ENCODE measurements at regions not wholly inside any gene's neighbourhood (a gene's known extent, or its start where the extent isn't known, plus 50 kb on each side); places are given as distances from the start of the nearest gene placed in this dataset.

DNA sequence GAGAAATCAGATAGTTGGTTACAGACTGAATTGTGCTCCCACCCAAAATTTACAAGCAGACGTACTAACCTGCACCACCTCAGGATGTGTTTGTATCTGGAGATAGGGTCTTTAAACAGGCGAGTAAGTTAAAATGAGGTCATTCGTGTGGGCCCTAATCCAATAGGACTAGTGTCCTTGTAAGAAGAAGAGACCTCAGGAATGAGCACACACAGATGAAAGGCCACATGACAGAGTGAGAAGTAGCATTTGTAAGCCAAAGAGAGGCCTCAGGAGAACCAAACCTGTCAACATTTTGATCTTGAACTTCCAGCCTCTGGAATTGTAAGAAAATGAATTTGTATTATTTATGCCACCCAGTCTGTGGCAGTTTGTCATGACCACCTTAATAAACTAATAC lies 149.5 kb upstream of the VWC2 start:
- BruUV-seq (replicated peaks), result no TSS peak
- H3K27me3 ChIP-seq (ENCODE audit: insufficient read depth, low read length), result no peaks in the 10 kb centered on the region
- H3K79me2 ChIP-seq (ENCODE audit: insufficient read depth, low read length), result no peaks in the 10 kb centered on the region
- H2AFZ ChIP-seq (ENCODE audit: low read depth, low read length, poor library complexity, severe bottlenecking), result no peak overlapping the region
- no peaks in the 10 kb centered on the region for H3K36me3 ChIP-seq (ENCODE audit: control insufficient read depth in 1 of 2, insufficient read depth in 2 of 2, low read length in 2 of 2)
- no peak for TF ChIP-seq SP1 (IDR thresholded peaks at IDR 0.05; ENCODE audit: low read depth)
- no peak for TF ChIP-seq JUND (IDR thresholded peaks at IDR 0.05)
- no peak for TF ChIP-seq ZFX (IDR thresholded peaks at IDR 0.05)
- TF ChIP-seq ELF1 (IDR thresholded peaks at IDR 0.05; ENCODE audit: borderline replicate concordance, low read depth), result no peak
- TF ChIP-seq, protein P1, sequence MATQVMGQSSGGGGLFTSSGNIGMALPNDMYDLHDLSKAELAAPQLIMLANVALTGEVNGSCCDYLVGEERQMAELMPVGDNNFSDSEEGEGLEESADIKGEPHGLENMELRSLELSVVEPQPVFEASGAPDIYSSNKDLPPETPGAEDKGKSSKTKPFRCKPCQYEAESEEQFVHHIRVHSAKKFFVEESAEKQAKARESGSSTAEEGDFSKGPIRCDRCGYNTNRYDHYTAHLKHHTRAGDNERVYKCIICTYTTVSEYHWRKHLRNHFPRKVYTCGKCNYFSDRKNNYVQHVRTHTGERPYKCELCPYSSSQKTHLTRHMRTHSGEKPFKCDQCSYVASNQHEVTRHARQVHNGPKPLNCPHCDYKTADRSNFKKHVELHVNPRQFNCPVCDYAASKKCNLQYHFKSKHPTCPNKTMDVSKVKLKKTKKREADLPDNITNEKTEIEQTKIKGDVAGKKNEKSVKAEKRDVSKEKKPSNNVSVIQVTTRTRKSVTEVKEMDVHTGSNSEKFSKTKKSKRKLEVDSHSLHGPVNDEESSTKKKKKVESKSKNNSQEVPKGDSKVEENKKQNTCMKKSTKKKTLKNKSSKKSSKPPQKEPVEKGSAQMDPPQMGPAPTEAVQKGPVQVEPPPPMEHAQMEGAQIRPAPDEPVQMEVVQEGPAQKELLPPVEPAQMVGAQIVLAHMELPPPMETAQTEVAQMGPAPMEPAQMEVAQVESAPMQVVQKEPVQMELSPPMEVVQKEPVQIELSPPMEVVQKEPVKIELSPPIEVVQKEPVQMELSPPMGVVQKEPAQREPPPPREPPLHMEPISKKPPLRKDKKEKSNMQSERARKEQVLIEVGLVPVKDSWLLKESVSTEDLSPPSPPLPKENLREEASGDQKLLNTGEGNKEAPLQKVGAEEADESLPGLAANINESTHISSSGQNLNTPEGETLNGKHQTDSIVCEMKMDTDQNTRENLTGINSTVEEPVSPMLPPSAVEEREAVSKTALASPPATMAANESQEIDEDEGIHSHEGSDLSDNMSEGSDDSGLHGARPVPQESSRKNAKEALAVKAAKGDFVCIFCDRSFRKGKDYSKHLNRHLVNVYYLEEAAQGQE (IDR thresholded peaks at IDR 0.05; ENCODE audit: low read depth), result no peak
- no peak for TF ChIP-seq ZNF274 (IDR thresholded peaks at IDR 0.05; ENCODE audit: low read depth, low read length)
- no peak for TF ChIP-seq CEBPB (IDR thresholded peaks at IDR 0.05; ENCODE audit: low read depth)
- TF ChIP-seq, protein P2, sequence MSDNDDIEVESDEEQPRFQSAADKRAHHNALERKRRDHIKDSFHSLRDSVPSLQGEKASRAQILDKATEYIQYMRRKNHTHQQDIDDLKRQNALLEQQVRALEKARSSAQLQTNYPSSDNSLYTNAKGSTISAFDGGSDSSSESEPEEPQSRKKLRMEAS (IDR thresholded peaks at IDR 0.05), result no peak
- TF ChIP-seq, protein P3, sequence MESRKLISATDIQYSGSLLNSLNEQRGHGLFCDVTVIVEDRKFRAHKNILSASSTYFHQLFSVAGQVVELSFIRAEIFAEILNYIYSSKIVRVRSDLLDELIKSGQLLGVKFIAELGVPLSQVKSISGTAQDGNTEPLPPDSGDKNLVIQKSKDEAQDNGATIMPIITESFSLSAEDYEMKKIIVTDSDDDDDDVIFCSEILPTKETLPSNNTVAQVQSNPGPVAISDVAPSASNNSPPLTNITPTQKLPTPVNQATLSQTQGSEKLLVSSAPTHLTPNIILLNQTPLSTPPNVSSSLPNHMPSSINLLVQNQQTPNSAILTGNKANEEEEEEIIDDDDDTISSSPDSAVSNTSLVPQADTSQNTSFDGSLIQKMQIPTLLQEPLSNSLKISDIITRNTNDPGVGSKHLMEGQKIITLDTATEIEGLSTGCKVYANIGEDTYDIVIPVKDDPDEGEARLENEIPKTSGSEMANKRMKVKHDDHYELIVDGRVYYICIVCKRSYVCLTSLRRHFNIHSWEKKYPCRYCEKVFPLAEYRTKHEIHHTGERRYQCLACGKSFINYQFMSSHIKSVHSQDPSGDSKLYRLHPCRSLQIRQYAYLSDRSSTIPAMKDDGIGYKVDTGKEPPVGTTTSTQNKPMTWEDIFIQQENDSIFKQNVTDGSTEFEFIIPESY (IDR thresholded peaks at IDR 0.05; ENCODE audit: extremely low read depth, insufficient replicate concordance, low read length), result no peak
- TF ChIP-seq SRF (IDR thresholded peaks at IDR 0.05; ENCODE audit: low read depth), result no peak
- TF ChIP-seq YY1 (IDR thresholded peaks at IDR 0.05; ENCODE audit: extremely low read depth, insufficient replicate concordance, low read depth, low read length), result no peak
- no peak for TF ChIP-seq RAD21 (IDR thresholded peaks at IDR 0.05; ENCODE audit: low read depth)
- no peak for TF ChIP-seq TCF7L2 (IDR thresholded peaks at IDR 0.05; ENCODE audit: borderline replicate concordance, extremely low read depth, insufficient read depth, insufficient read length)
- no peak overlapping the region for H3K9ac ChIP-seq (ENCODE audit: low read length)
- no peaks in the 10 kb centered on the region for H4K20me1 ChIP-seq (ENCODE audit: insufficient read depth)
- no peak for DNase-seq (ENCODE audit: low read depth, low spot score)
- RAD21 ChIA-PET (ENCODE audit: low non-redundant PET in 1 of 2, low total read pairs in 2 of 2, uncharacterized antibody in 2 of 2, unreplicated experiment in 2 of 2), result no interaction called here
- no peaks in the 10 kb centered on the region for H3K4me1 ChIP-seq (ENCODE audit: control insufficient read depth in 1 of 2, insufficient read depth in 2 of 2, low read length in 2 of 2)
- no peak overlapping the region for H3K27ac ChIP-seq (ENCODE audit: low read depth, low read length)
- intact Hi-C loops (cut with micrococcal nuclease), result no loop called here
- CTCF ChIA-PET, result no interaction called here
- ATAC-seq, result no peak
- H3K4me3 ChIP-seq (replicated peaks in 1 of 2; ENCODE audit: low read depth in 1 of 2, low read length in 2 of 2), result no peak overlapping the region
- H3K9me2 ChIP-seq (ENCODE audit: insufficient read depth), result no peaks in the 10 kb centered on the region
- POLR2A ChIA-PET, result no interaction called here
- no peak overlapping the region for H3K4me2 ChIP-seq (ENCODE audit: low read length)
- peaks cover 8% of the 10 kb centered on the region in 2 experiments; a peak in 2 of 4 replicates for H3K9me3 ChIP-seq (ENCODE audit: control insufficient read depth in 1 of 2, insufficient read depth in 1 of 2, low read depth in 1 of 2, low read length in 2 of 2)
